ENCODE measurements at regions not wholly inside any gene's neighbourhood (a gene's known extent, or its start where the extent isn't known, plus 50 kb on each side); places are given as distances from the start of the nearest gene placed in this dataset.
A peak's percentile ranks its signal among the peaks of the same experiment; 100 is the strongest.

GRCh38 chr20:17794400-17794799 is 94.6 kb downstream of the BANF2 start:
- DNase-seq (ENCODE audit: low spot score), result peak; percentile 19

DNA sequence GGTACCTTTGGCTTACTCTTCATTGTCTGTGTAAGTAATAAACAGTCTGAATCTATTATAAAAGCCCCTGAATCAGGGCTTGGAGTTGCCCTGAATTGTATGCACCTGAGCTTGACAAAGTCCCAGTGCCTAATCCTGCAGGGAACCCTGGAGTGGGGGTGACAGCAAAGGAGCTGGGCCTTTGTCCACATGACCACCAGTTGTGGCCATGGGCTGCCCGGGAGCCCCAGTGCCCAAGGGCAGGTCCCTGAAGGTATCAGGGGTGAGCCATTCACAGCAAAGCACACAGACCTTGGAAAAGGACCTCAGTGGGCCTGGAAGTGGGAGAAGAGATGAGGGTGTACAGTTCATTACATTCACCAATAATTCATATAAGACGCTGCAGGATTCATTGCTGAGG is 94.2 kb downstream of the BANF2 start:
- DNase-seq (ENCODE audit: low spot score), result no peak

GRCh38 chr20:17790296-17790695 is 90.5 kb downstream of the BANF2 start:
- DNase-seq (ENCODE audit: low spot score), result no peak

- no peak for DNase-seq (ENCODE audit: low spot score)
Observed at GRCh38 chr20:17787816-17788215, 88.0 kb downstream of the BANF2 start.

GRCh38 chr20:17786221-17786718 is 86.5 kb downstream of the BANF2 start:
- DNase-seq (ENCODE audit: low spot score), result no peak
